Muscle of leg (tissue), 3 donors: ENCODE measurements at regions not wholly inside any gene's neighbourhood (a gene's known extent, or its start where the extent isn't known, plus 50 kb on each side); places are given as distances from the start of the nearest gene placed in this dataset.

ENCODE experiments used
- DNase-seq: peaks from one replicate; pipeline ENCODE4 v3.0.0; 2013
- H3K27ac ChIP-seq: one replicate; pipeline ENCODE4 v1.5.1; 2013; ENCODE audit warnings: mild to moderate bottlenecking, low read length, control low read depth
- H3K27me3 ChIP-seq: one replicate; pipeline ENCODE4 v1.6.1; 2013; ENCODE audit warnings: low read length; ENCODE audit not compliant: control insufficient read depth, insufficient read depth
- H3K36me3 ChIP-seq: one replicate; pipeline ENCODE4 v1.6.1; 2013; ENCODE audit warnings: low read length; ENCODE audit not compliant: control insufficient read depth, insufficient read depth
- H3K4me1 ChIP-seq: one replicate; pipeline ENCODE4 v1.6.1; 2013; ENCODE audit warnings: low read length; ENCODE audit not compliant: control insufficient read depth, insufficient read depth
- H3K4me3 ChIP-seq: one replicate; pipeline ENCODE4 v1.5.1; 2013; ENCODE audit warnings: low read length, control low read depth
- H3K9me3 ChIP-seq: replicated peaks from 2 replicates; pipeline ENCODE4 v1.6.1; 2013; ENCODE audit warnings: low read depth, low read length; ENCODE audit not compliant: control insufficient read depth
- WGBS: methylation state at CpG from one replicate; pipeline ENCODE4 v1.1.5; 2013; ENCODE audit warnings: missing lambda C conversion rate; ENCODE audit not compliant: insufficient coverage; 5-methylcytosine and 5-hydroxymethylcytosine counted together

DNA sequence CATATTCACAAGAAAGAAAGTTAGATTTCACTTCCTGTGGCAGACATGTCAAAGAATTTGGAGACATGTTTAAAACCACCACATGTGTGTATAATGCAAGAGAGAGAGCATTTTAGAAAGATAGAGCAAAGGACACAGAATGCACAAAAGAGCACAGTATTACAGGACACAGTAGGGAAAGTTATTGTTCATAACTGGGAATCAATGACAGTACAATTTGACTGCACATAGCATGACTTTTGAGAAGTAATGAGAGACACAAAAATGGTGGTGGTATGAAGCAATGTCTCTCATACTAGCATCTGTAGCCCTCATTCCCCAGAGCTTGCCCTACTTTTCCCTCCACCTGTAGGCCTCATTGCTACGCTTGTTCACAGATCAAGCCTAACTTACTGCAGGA lies 499.2 kb downstream of the PTPRC start:
- Histone ChIP-seq H3K9me3 (no peaks in the 10 kb centered on the region), H3K36me3 (no peaks in the 10 kb centered on the region), H3K27me3 (no peaks in the 10 kb centered on the region), H3K4me1 (no peaks in the 10 kb centered on the region), H3K4me3 (no peak overlapping the region), H3K27ac (no peak overlapping the region)
- WGBS: no CpG with 5 or more reads among the region's 1 CpG
- DNase-seq: no peak

DNA sequence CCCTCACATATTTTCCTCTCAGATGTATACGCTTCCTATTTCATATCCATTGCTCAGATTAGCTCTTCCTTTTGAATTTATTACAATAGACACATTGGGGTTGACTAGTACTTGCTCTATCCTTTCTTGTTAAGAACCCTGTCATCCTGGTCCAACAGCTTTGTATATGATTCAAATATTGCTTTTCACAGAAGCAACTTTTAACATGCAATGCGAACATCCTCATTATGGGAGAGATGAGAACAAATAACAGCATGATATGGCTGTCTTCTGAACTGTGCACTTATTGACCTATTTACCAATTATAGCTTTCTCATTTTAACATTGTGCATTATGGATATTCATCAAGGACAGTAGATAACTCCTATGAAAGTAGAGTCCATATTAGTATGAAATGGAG lies 510.8 kb downstream of the PTPRC start:
- no peak for DNase-seq
- Histone ChIP-seq H3K9me3 (no peaks in the 10 kb centered on the region), H3K4me1 (no peaks in the 10 kb centered on the region), H3K27me3 (no peaks in the 10 kb centered on the region), H3K4me3 (no peak overlapping the region), H3K36me3 (no peaks in the 10 kb centered on the region), H3K27ac (no peak overlapping the region)
- no CpG with 5 or more reads among the region's 2 CpGs for WGBS

DNA sequence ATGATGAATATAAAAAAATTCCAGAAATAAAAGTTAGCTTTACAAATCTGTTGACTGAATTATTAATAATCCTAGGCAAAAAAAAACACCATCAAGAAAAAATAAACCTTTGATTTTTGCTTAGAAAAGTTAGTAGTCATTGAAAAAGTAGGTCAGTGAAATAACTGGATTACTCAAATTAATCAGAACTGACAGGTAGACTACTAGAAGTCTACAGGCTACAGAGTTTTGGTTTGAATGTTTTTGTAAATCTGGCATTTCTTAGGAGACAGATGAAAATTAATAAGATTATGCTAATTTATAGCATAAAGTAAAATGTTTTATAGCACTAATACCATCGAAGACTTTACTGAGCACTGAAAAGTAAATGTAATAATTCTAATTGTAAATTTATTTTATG lies 511.9 kb downstream of the PTPRC start:
- H3K9me3 ChIP-seq: no peaks in the 10 kb centered on the region
- WGBS: no CpG with 5 or more reads among the region's 1 CpG
- H3K27ac ChIP-seq: no peak overlapping the region
- no peaks in the 10 kb centered on the region for H3K27me3 ChIP-seq
- no peak overlapping the region for H3K4me3 ChIP-seq
- no peaks in the 10 kb centered on the region for H3K4me1 ChIP-seq
- no peak for DNase-seq
- no peaks in the 10 kb centered on the region for H3K36me3 ChIP-seq

- H3K4me1 ChIP-seq: no peaks in the 10 kb centered on the region
- DNase-seq: peak; percentile 22
- H3K36me3 ChIP-seq: no peaks in the 10 kb centered on the region
- H3K27me3 ChIP-seq: no peaks in the 10 kb centered on the region
- no peak overlapping the region for H3K27ac ChIP-seq
- no peaks in the 10 kb centered on the region for H3K9me3 ChIP-seq
- no CpG with 5 or more reads among the region's 6 CpGs for WGBS
- H3K4me3 ChIP-seq: no peak overlapping the region
These were observed 513.0 kb downstream of the PTPRC start for GRCh38 chr1:199151634-199152425.

DNA sequence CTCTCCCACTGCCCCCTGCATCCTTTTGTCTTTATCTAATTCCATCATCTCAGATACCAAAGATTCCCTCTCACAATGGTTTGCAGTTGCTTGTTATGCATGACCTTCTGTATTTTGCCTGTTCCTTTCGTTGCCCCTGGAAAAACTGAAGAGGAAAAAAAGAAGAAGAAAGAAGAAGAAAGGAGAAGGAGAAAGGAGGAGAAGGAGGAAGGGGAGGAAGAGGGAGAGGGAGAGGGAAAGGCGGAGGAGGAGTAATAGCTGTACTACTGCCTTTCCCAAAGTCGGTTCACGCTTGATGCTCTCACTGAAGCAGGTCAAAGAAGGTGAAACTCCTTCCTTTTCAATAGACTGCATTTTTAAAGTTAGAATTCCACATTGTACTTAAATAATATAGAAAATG lies 513.8 kb downstream of the PTPRC start:
- Histone ChIP-seq H3K36me3 (no peaks in the 10 kb centered on the region), H3K9me3 (no peaks in the 10 kb centered on the region), H3K27me3 (no peaks in the 10 kb centered on the region), H3K4me3 (no peak overlapping the region), H3K27ac (no peak overlapping the region), H3K4me1 (no peaks in the 10 kb centered on the region)
- 81% methylated on average over 2 of the region's 4 CpGs for WGBS
- DNase-seq: no peak

DNA sequence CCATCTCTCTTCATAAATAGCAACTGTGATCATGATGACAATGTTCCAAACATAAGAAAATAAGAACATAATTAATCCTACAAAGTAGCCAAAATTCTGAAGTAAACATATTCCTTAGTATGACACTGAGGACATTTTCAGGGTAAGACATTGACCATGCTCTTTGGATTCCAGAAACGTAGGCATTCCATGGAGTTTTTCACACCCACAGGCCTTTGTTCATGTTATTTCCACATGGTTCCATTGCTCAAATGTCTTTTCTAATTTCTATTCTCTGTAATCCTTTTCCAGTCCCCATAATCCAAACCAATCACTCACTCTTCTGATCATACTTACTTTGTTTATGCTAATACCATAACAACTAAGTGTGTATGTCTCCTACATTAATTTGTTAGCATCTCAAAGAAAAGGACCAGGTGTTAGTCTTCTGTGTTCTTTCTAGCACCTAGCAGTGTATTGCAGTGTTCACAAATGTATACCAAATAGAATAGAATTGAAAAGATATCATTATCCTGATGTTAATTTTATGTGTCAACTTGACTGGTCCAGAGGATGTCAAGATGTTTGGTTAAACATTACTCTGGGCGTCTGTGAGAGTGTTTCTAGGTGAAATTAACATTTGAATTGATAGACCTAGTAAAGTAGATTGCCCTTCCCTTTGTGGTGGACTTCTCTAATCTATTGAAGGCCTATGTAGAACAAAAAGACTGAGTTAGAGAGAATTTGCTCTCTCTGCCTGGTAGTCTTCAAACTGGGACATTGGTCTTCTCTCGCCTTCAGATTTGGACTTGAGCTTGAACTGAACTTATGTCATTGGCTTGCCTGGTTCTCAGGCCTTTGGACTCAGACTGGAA lies 516.6 kb downstream of the PTPRC start:
- H3K27me3 ChIP-seq: no peaks in the 10 kb centered on the region
- H3K9me3 ChIP-seq: no peaks in the 10 kb centered on the region
- 57% methylated on average over 2 of the region's 3 CpGs for WGBS
- H3K27ac ChIP-seq: no peak overlapping the region
- no peaks in the 10 kb centered on the region for H3K36me3 ChIP-seq
- no peak overlapping the region for H3K4me3 ChIP-seq
- H3K4me1 ChIP-seq: no peaks in the 10 kb centered on the region
- DNase-seq: no peak

- H3K9me3 ChIP-seq: no peaks in the 10 kb centered on the region
- DNase-seq: peak; percentile 16
- no peak overlapping the region for H3K27ac ChIP-seq
- H3K4me3 ChIP-seq: no peak overlapping the region
- no peaks in the 10 kb centered on the region for H3K4me1 ChIP-seq
- H3K36me3 ChIP-seq: no peaks in the 10 kb centered on the region
- no peaks in the 10 kb centered on the region for H3K27me3 ChIP-seq
These were observed 518.7 kb downstream of the PTPRC start for GRCh38 chr1:199157494-199157893.

DNA sequence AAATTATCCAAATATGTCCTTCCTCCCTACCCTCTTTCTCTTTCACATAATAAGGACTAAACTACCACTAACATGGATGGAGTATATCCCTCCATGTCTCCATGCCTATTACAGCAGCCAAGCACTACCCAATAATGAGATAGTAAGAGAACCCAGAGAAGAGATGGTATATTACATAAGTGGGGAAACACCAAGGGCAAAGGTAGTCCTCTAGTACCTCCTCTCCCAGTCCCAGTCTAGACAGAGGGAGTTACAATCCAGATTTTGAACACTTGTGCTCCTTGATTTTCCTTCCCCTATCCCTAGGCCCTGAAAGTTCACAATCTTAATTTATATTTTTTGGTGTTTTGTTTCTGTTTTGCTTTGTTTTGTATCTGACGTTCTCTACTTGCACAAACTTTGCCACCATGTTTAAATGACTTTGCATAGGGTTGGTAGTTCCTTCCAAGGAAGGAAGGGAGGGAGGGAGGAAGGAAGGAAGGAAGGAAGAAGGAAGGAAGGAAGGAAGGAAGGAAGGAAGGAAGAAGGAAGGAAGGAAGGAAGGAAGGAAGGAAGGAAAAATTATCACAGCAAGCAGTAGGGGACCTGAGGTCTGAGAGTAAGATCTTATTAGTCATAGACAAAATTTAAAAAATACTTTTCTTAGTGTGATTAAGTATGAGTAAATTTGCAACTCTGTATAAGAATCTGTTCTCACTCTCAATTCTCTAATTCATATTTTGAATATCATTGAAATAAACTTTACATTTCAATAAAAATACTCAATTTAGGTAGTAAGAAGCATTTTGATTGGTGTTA lies 521.9 kb downstream of the PTPRC start:
- no CpG with 5 or more reads among the region's 1 CpG for WGBS

GRCh38 chr1:199161319-199161680 lies 522.5 kb downstream of the PTPRC start:
- H3K27me3 ChIP-seq: no peaks in the 10 kb centered on the region
- no peak overlapping the region for H3K4me3 ChIP-seq

More for the DNA sequence above, 521.9 kb downstream of the PTPRC start:
- Histone ChIP-seq H3K36me3 (no peaks in the 10 kb centered on the region), H3K27ac (no peak overlapping the region), H3K27me3 (no peaks in the 10 kb centered on the region), H3K4me1 (no peaks in the 10 kb centered on the region), H3K9me3 (no peaks in the 10 kb centered on the region), H3K4me3 (no peak overlapping the region)
- DNase-seq: no peak

GRCh38 chr1:199161766-199162303 lies 523.0 kb downstream of the PTPRC start:
- Histone ChIP-seq H3K27ac (no peak overlapping the region), H3K4me3 (no peak overlapping the region), H3K9me3 (no peaks in the 10 kb centered on the region), H3K36me3 (no peaks in the 10 kb centered on the region), H3K4me1 (no peaks in the 10 kb centered on the region), H3K27me3 (no peaks in the 10 kb centered on the region)
- WGBS: 100% methylated on average over 1 of the region's 3 CpGs
- no peak for DNase-seq

More at GRCh38 chr1:199161319-199161680, 522.5 kb downstream of the PTPRC start:
- H3K27ac ChIP-seq: no peak overlapping the region
- DNase-seq: no peak
- no peaks in the 10 kb centered on the region for H3K4me1 ChIP-seq
- H3K9me3 ChIP-seq: no peaks in the 10 kb centered on the region
- H3K36me3 ChIP-seq: no peaks in the 10 kb centered on the region
